AG10803 (cell line): ENCODE measurements at regions not wholly inside any gene's neighbourhood (a gene's known extent, or its start where the extent isn't known, plus 50 kb on each side); places are given as distances from the start of the nearest gene placed in this dataset.
"Not testable (repeated sequence)": the region's sequence is repeated elsewhere in the genome, so short reads cannot be mapped to it uniquely, and the experiment has no call there.

Experiments
- DNase-seq: peaks from one replicate; pipeline ENCODE4 v3.0.0; 2010; ENCODE audit warnings: low read depth
- H3K4me3 ChIP-seq: 2 replicates; pipeline ENCODE4 v1.5.1; 2011; ENCODE audit warnings: mild to moderate bottlenecking, low read length, control low read depth
- TF ChIP-seq, protein P1 (sequence below): conservative IDR thresholded peaks from 2 replicates; pipeline ENCODE4 v1.5.1; 2011; ENCODE audit warnings: mild to moderate bottlenecking, low read length, control low read depth, inconsistent platforms

DNA sequence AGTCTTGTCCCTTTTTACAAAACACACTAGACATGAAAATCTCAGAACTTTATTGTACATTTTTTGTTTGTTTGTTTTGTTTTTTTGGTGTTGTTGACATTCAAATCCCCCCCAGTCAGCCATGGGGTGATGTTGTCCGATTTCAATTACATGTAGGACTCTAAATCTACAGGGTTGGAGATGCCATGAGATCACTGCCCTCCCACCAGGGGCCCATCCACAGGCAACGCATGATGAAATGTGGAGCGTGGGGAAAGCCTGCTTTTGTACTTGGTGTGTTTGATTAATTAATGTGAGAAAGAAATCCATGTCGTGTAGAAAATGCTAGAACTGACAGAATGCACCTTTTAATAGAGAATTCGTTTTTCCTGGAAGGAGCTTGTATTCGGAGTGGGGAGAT is 93.2 kb downstream of the ZNF22 start:
- no peak overlapping the region for H3K4me3 ChIP-seq
- DNase-seq = no peak
- TF ChIP-seq, protein P1, sequence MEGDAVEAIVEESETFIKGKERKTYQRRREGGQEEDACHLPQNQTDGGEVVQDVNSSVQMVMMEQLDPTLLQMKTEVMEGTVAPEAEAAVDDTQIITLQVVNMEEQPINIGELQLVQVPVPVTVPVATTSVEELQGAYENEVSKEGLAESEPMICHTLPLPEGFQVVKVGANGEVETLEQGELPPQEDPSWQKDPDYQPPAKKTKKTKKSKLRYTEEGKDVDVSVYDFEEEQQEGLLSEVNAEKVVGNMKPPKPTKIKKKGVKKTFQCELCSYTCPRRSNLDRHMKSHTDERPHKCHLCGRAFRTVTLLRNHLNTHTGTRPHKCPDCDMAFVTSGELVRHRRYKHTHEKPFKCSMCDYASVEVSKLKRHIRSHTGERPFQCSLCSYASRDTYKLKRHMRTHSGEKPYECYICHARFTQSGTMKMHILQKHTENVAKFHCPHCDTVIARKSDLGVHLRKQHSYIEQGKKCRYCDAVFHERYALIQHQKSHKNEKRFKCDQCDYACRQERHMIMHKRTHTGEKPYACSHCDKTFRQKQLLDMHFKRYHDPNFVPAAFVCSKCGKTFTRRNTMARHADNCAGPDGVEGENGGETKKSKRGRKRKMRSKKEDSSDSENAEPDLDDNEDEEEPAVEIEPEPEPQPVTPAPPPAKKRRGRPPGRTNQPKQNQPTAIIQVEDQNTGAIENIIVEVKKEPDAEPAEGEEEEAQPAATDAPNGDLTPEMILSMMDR = no peak

- TF ChIP-seq, protein P1 = no peak
- DNase-seq = no peak
- H3K4me3 ChIP-seq = no peak overlapping the region
These were observed 94.6 kb downstream of the ZNF22 start for GRCh38 chr10:45095286-45095685.

GRCh38 chr10:45096001-45096400 is 95.3 kb downstream of the ZNF22 start:
- no peak overlapping the region for H3K4me3 ChIP-seq
- DNase-seq = no peak
- TF ChIP-seq, protein P1 = no peak

GRCh38 chr10:45100429-45100828 is 99.7 kb downstream of the ZNF22 start:
- TF ChIP-seq, protein P1 = no peak
- H3K4me3 ChIP-seq = no peak overlapping the region
- DNase-seq = no peak

- TF ChIP-seq, protein P1 = no peak
These were observed 104.0 kb downstream of the ZNF22 start for GRCh38 chr10:45104674-45105073.

GRCh38 chr10:45105309-45105708 is 104.6 kb downstream of the ZNF22 start:
- not testable (repeated sequence) for H3K4me3 ChIP-seq, DNase-seq

More at GRCh38 chr10:45104674-45105073, 104.0 kb downstream of the ZNF22 start:
- no peak for DNase-seq
- no peak overlapping the region for H3K4me3 ChIP-seq

- H3K4me3 ChIP-seq = no peak overlapping the region
- no peak for DNase-seq
- TF ChIP-seq, protein P1 = no peak
These were observed 105.6 kb downstream of the ZNF22 start for GRCh38 chr10:45106236-45106856.
